ENCODE measurements at regions not wholly inside any gene's neighbourhood (a gene's known extent, or its start where the extent isn't known, plus 50 kb on each side); places are given as distances from the start of the nearest gene placed in this dataset.

- TF ChIP-seq ZNF658 (tag by site-specific recombination; IDR thresholded peaks at IDR 0.05) (no peak), ZNF239 (tag by site-specific recombination; IDR thresholded peaks at IDR 0.05) (no peak), ZNF501 (tag by site-specific recombination; IDR thresholded peaks at IDR 0.05) (no peak), KLF17 (tag by site-specific recombination; IDR thresholded peaks at IDR 0.05) (no peak), ZNF473 (tag by site-specific recombination; IDR thresholded peaks at IDR 0.05) (no peak), ZNF610 (tag by site-specific recombination; IDR thresholded peaks at IDR 0.05; ENCODE audit: borderline replicate concordance) (no peak), ZNF664 (tag by site-specific recombination; IDR thresholded peaks at IDR 0.05) (no peak)
These were observed 103.9 kb upstream of the COL3A1 start (continued) for GRCh38 chr2:188870289-188870688.

DNA sequence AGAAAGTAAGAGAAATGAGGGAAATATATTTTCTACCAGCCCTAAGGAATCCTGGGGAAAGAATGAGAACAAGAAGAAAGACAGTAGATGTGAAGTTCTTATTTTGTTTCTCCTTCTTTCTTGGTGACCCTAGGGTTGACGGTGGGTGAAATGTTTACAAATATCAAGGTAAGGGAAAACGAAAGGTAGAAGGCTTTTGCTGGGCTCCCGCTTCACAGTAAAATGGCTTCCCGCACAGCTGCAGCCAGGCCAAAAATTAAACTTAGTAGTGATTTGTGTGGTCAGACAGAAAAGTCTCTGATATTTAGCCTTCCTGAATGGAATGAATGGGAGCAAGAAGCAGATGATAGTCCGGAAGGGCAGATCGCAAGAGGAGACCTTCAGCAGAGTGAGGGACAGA, 99.1 kb upstream of the COL3A1 start:
- TF ChIP-seq, protein P1, sequence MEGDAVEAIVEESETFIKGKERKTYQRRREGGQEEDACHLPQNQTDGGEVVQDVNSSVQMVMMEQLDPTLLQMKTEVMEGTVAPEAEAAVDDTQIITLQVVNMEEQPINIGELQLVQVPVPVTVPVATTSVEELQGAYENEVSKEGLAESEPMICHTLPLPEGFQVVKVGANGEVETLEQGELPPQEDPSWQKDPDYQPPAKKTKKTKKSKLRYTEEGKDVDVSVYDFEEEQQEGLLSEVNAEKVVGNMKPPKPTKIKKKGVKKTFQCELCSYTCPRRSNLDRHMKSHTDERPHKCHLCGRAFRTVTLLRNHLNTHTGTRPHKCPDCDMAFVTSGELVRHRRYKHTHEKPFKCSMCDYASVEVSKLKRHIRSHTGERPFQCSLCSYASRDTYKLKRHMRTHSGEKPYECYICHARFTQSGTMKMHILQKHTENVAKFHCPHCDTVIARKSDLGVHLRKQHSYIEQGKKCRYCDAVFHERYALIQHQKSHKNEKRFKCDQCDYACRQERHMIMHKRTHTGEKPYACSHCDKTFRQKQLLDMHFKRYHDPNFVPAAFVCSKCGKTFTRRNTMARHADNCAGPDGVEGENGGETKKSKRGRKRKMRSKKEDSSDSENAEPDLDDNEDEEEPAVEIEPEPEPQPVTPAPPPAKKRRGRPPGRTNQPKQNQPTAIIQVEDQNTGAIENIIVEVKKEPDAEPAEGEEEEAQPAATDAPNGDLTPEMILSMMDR (tag by site-specific recombination; IDR thresholded peaks at IDR 0.05) = no peak
- TF ChIP-seq ZNF391 (tag by site-specific recombination; IDR thresholded peaks at IDR 0.05; ENCODE audit: borderline replicate concordance, low read depth) = no peak
- TF ChIP-seq ZNF433 (tag by site-specific recombination; IDR thresholded peaks at IDR 0.05; ENCODE audit: low read depth) = no peak
- no peak for TF ChIP-seq ZSCAN4 (tag by site-specific recombination; IDR thresholded peaks at IDR 0.05)
- no peak for TF ChIP-seq PRDM4 (tag by site-specific recombination; IDR thresholded peaks at IDR 0.05)
- TF ChIP-seq ZNF48 (tag by site-specific recombination; IDR thresholded peaks at IDR 0.05) = no peak
- no peak for TF ChIP-seq ZBTB10 (tag by site-specific recombination; IDR thresholded peaks at IDR 0.05)
- no peak for TF ChIP-seq ZNF221 (tag by site-specific recombination; IDR thresholded peaks at IDR 0.05; ENCODE audit: borderline replicate concordance)
- no peak for TF ChIP-seq ZNF549 (tag by site-specific recombination; IDR thresholded peaks at IDR 0.05)
- no peak for TF ChIP-seq ZNF548 (tag by site-specific recombination; IDR thresholded peaks at IDR 0.05)
- TF ChIP-seq SCRT2 (tag by site-specific recombination; IDR thresholded peaks at IDR 0.05) = no peak
- Histone ChIP-seq H3K4me3 (ENCODE audit: low read depth, low read length) (no peak overlapping the region), H3K4me1 (ENCODE audit: control insufficient read depth, insufficient read depth, low read length) (no peaks in the 10 kb centered on the region), H3K36me3 (ENCODE audit: control insufficient read depth in 2 of 2, insufficient read depth in 1 of 2, low read length in 2 of 2) (no peaks in the 10 kb centered on the region), H3K9me3 (ENCODE audit: control insufficient read depth, insufficient read depth, low read depth, low read length) (no peaks in the 10 kb centered on the region), H3K27ac (ENCODE audit: extremely low read depth, low read depth, low read length) (no peak overlapping the region)
- CTCF ChIA-PET = no interaction called here
- POLR2A ChIA-PET = no interaction called here
